Esophagus muscularis mucosa (tissue), 4 donors: ENCODE measurements at regions not wholly inside any gene's neighbourhood (a gene's known extent, or its start where the extent isn't known, plus 50 kb on each side); places are given as distances from the start of the nearest gene placed in this dataset.

Source experiments
- DNase-seq: peaks from one replicate; pipeline ENCODE4 v3.0.0-alpha.2; 2017; ENCODE audit errors: extremely low spot score
- H3K27ac ChIP-seq, 4 donors: fragments of 200-600 bp; sonication (generic); replicated peaks in 1 of 4; 1 replicate in 3 of 4; 2 replicates in 1 of 4; pipeline ENCODE4 v1.5.1; 2016 to 2019; ENCODE audit warnings: mild to moderate bottlenecking in 1 of 4
- H3K27me3 ChIP-seq, 4 donors: fragments of 200-600 bp; sonication (generic); one replicate each; pipeline versions ENCODE4 v1.5.1 to v1.6.0; 2016 to 2019
- H3K36me3 ChIP-seq, 4 donors: fragments of 200-600 bp; sonication (generic); one replicate each; pipeline ENCODE4 v1.5.1; 2016 to 2019
- H3K4me1 ChIP-seq, 4 donors: fragments of 200-600 bp; sonication (generic); one replicate each; pipeline ENCODE4 v1.5.1; 2016 to 2019
- H3K4me3 ChIP-seq, 4 donors: fragments of 200-600 bp; sonication (generic); 1 replicate in 2 of 4; 2 replicates in 2 of 4; pipeline ENCODE4 v1.5.1; 2016 to 2019; ENCODE audit warnings: mild to moderate bottlenecking in 4 of 4, moderate library complexity in 1 of 4
- H3K9me3 ChIP-seq, 4 donors: fragments of 200-600 bp; sonication (generic); 1 replicate in 3 of 4; 2 replicates in 1 of 4; pipeline ENCODE4 v1.5.1; 2016 to 2019
- EP300 ChIP-seq: sonication (generic); formaldehyde crosslinking; IDR thresholded peaks from one replicate; pipeline ENCODE4 v1.6.1; 2017; ENCODE audit warnings: antibody characterized with exemption
- POLR2A ChIP-seq: fragments of 450-650 bp; IDR thresholded peaks from one replicate; pipeline ENCODE4 v1.6.1; 2017; ENCODE audit warnings: antibody characterized with exemption, moderate library complexity, mild to moderate bottlenecking, low read depth
- POLR2AphosphoS5 ChIP-seq, 2 donors: sonication (generic); formaldehyde crosslinking; IDR thresholded peaks; one replicate each; pipeline ENCODE4 v1.6.1; 2017; ENCODE audit warnings: antibody characterized with exemption in 2 of 2
- WGBS: methylation state at CpG from one replicate; pipeline ENCODE4 v1.1.5; 2018; 5-methylcytosine and 5-hydroxymethylcytosine counted together
- intact Hi-C: fragments of 100-400 bp; cut with DNase I; formaldehyde crosslinking; loops from one replicate; pipeline ENCODE4 v1.15.1; 2023
- TF ChIP-seq, protein P1 (sequence below), 3 experiments: fragments of 200-600 bp in 2 of 3; fragments of 450-650 bp in 1 of 3; sonication (generic) in 2 of 3; IDR thresholded peaks; one replicate each; pipeline ENCODE4 v1.5.1; 2017 to 2019; ENCODE audit warnings: antibody characterized with exemption in 3 of 3, mild to moderate bottlenecking in 2 of 3, moderate library complexity in 1 of 3

DNA sequence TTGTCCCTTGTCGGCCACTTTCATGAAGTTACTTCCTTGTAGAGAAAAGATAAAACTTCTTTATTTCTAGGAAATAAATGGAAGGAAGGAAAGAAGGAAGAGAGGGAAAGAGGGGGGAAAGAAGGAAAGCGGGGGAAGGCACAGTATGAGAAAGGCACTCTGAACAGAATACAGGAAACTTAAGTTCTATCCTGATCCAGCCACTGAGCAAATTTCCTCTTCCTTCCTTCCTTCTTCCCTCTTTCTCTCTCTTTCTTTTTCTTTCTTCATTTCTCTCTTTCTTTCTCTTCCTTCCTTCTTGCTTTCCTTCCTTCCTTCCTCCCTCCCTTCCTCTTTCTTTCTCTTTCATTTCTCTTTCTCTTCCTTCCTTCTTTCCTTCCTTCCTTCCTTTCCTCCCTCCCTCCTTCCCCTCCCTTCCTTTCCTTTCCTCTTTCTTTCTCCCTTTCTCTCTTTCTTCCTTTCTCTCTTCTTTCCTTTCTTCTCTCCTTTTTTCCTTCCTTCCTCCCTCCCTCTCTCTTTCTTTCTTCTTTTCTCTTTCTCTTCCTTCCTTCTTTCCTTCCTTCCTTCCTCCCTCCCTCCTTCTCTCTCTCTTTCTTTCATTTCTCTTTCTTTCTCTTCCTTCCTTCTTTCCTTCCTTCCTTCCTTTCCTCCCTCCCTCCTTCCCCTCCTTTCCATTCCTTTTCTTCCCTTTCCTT lies 240.2 kb upstream of the BRINP1 start:
- H3K4me3 ChIP-seq: no peak overlapping the region
- no peak for DNase-seq
- intact Hi-C loops: no loop called here
- 81% methylated on average over 2 of the region's 2 CpGs for WGBS
- no peak overlapping the region for H3K27ac ChIP-seq
- H3K4me1 ChIP-seq: no peaks in the 10 kb centered on the region
- TF ChIP-seq, protein P1, sequence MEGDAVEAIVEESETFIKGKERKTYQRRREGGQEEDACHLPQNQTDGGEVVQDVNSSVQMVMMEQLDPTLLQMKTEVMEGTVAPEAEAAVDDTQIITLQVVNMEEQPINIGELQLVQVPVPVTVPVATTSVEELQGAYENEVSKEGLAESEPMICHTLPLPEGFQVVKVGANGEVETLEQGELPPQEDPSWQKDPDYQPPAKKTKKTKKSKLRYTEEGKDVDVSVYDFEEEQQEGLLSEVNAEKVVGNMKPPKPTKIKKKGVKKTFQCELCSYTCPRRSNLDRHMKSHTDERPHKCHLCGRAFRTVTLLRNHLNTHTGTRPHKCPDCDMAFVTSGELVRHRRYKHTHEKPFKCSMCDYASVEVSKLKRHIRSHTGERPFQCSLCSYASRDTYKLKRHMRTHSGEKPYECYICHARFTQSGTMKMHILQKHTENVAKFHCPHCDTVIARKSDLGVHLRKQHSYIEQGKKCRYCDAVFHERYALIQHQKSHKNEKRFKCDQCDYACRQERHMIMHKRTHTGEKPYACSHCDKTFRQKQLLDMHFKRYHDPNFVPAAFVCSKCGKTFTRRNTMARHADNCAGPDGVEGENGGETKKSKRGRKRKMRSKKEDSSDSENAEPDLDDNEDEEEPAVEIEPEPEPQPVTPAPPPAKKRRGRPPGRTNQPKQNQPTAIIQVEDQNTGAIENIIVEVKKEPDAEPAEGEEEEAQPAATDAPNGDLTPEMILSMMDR (IDR thresholded peaks at IDR 0.05): no peak
- TF ChIP-seq EP300 (no peak), POLR2AphosphoS5 (IDR thresholded peaks at IDR 0.05) (no peak), POLR2A (no peak)
- H3K27me3 ChIP-seq: no peaks in the 10 kb centered on the region
- no peaks in the 10 kb centered on the region for H3K36me3 ChIP-seq
- H3K9me3 ChIP-seq: no peaks in the 10 kb centered on the region

DNA sequence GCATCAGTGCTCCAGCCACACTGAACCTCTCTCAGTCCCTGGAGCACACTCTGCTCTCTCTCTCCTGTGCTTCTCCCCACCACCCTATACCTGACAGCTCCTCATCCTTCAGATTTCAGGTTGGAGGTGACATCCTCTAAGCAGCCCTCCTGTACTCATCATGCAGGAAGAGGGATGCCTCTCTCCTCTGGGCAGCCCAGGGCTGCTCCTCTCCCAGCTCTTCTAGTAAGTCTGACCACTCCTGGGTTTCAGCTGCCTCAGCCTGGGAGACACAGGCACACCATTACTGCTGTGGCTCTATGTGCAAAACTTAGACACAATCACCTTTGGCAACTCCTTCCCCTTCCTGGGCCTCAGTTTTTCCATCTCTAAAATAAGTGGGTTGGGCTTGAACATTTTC lies 232.4 kb upstream of the BRINP1 start:
- no peaks in the 10 kb centered on the region for H3K36me3 ChIP-seq
- no peak for DNase-seq
- intact Hi-C loops: no loop called here
- H3K4me1 ChIP-seq: no peaks in the 10 kb centered on the region
- H3K4me3 ChIP-seq: no peak overlapping the region
- no peak overlapping the region for H3K27ac ChIP-seq
- H3K9me3 ChIP-seq: no peaks in the 10 kb centered on the region
- TF ChIP-seq POLR2AphosphoS5 (IDR thresholded peaks at IDR 0.05) (no peak), POLR2A (no peak), EP300 (no peak)
- TF ChIP-seq, protein P1 (IDR thresholded peaks at IDR 0.05): no peak
- H3K27me3 ChIP-seq: no peaks in the 10 kb centered on the region

DNA sequence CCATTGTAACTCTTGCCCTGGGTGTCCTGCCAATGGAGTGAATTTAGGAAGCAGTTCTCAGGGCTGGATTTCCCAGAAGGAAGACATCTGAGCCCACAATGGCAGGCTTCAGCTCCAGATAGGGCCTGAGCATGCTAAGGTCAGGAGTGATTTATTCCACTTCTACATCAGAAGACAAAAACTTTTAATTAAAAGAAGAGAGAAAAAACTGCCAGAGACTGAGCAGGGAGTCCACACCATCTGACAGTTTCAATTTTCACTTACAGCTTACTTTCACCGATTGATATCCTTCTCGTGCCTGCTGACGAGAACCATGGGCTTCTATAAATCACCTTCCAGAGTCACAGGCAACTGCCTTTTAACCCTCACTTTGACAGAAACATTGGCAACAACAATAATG lies 228.3 kb upstream of the BRINP1 start:
- intact Hi-C loops: no loop called here
- 44% methylated on average over 3 of the region's 3 CpGs for WGBS

DNA sequence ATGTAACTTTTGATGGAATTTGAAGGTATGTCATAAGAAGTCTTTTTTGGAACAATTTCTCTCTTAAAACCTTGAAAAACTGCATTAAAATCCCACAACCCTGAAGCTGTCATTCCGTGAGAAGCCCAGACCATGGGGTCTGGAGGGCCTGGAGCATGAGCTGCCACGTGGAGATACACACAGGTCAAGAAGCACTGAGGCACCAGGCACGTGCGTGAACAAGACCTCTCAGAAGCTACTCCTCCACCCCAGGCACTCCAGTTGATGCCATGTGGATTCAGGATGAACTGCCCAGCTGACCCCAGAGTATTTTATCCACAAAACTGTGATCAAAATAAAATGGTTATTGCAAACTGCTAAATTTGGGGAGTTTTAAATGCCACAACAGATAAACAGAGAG lies 227.5 kb upstream of the BRINP1 start:
- intact Hi-C loops: no loop called here
- TF ChIP-seq EP300: no peak
- TF ChIP-seq POLR2A: no peak
- no peak for TF ChIP-seq POLR2AphosphoS5 (IDR thresholded peaks at IDR 0.05)
- TF ChIP-seq, protein P1 (IDR thresholded peaks at IDR 0.05): no peak
- H3K36me3 ChIP-seq: no peaks in the 10 kb centered on the region
- no peak overlapping the region for H3K27ac ChIP-seq
- H3K4me1 ChIP-seq: no peaks in the 10 kb centered on the region
- DNase-seq: no peak
- peaks cover 0 to 5% (median 0%) of the 10 kb centered on the region in 4 donors for H3K27me3 ChIP-seq
- no peaks in the 10 kb centered on the region for H3K9me3 ChIP-seq
- WGBS: 82% methylated on average over 4 of the region's 4 CpGs
- no peak overlapping the region for H3K4me3 ChIP-seq

More for the DNA sequence above, 228.3 kb upstream of the BRINP1 start:
- Histone ChIP-seq H3K4me3 (no peak overlapping the region), H3K9me3 (no peaks in the 10 kb centered on the region), H3K27me3 (peaks cover 0 to 5% (median 0%) of the 10 kb centered on the region in 4 donors), H3K27ac (no peak overlapping the region), H3K4me1 (no peaks in the 10 kb centered on the region), H3K36me3 (no peaks in the 10 kb centered on the region)
- TF ChIP-seq POLR2A (no peak), POLR2AphosphoS5 (IDR thresholded peaks at IDR 0.05) (no peak), EP300 (no peak)
- TF ChIP-seq, protein P1 (IDR thresholded peaks at IDR 0.05): no peak
- DNase-seq: no peak
